HCT116 (cell line): ENCODE measurements at regions not wholly inside any gene's neighbourhood (a gene's known extent, or its start where the extent isn't known, plus 50 kb on each side); places are given as distances from the start of the nearest gene placed in this dataset.

Source experiments
- ATAC-seq: fragments of 200-7000 bp; cut with Tn5 transposase; 2 replicates; pipeline ENCODE4 v1.9.1; 2020; ENCODE audit warnings: mild to moderate bottlenecking, moderate library complexity
- BruUV-seq: library from RNA; stranded (reverse); fragments of 400-500 nt; replicated peaks from 2 replicates; lab custom pipeline; 2021; lab: Mats Ljungman, UMichigan
- CTCF ChIA-PET: fragments of 300-600 bp; sonication (Branson Sonifier 250); formaldehyde crosslinking; loops from one replicate; lab custom pipeline; 2021; ENCODE audit warnings: antibody characterized with exemption; lab: Charles Lee
- POLR2A ChIA-PET: fragments of 300-600, 350-600 bp; sonication (Branson Sonifier 250); formaldehyde crosslinking; loops from one replicate; lab custom pipeline; 2021; ENCODE audit warnings: antibody characterized with exemption; lab: Charles Lee
- RAD21 ChIA-PET, 2 experiments: fragments of 300-600 bp; sonication (Branson Sonifier 250); formaldehyde crosslinking; loops; one replicate each; lab custom pipeline; 2023; ENCODE audit warnings: low total read pairs in 2 of 2; ENCODE audit not compliant: uncharacterized antibody in 2 of 2, unreplicated experiment in 2 of 2, low non-redundant PET in 1 of 2; lab: Charles Lee
- DNase-seq: peaks from one replicate; pipeline ENCODE4 v3.0.0-alpha.2; 2010; ENCODE audit warnings: low read depth, low spot score
- H2AFZ ChIP-seq: fragments of 200-600 bp; shearing (Covaris generic), sonication (generic); 2 replicates; pipeline ENCODE4 v1.6.1; 2017; ENCODE audit warnings: low read depth, mixed run types, mixed read lengths, antibody characterized with exemption, low read length; ENCODE audit not compliant: poor library complexity, severe bottlenecking
- H3K27ac ChIP-seq: 2 replicates; pipeline ENCODE4 v1.5.1; 2012; ENCODE audit warnings: low read depth, low read length
- H3K27me3 ChIP-seq: fragments of 200-600 bp; sonication (generic); 2 replicates; pipeline ENCODE4 v1.6.1; 2016; ENCODE audit warnings: mixed run types, low read length, mixed read lengths; ENCODE audit not compliant: insufficient read depth
- H3K36me3 ChIP-seq, 2 experiments: fragments of 200-500 bp in 1 of 2; fragments of 200-600 bp in 1 of 2; sonication (Bioruptor generic) in 1 of 2; sonication (generic) in 1 of 2; 2 replicates each; pipeline versions ENCODE4 v1.5.1 to v1.6.1; 2014 to 2016; ENCODE audit warnings: low read length in 2 of 2, inconsistent platforms in 1 of 2, mixed read lengths in 1 of 2, mixed run types in 1 of 2; ENCODE audit not compliant: insufficient read depth in 2 of 2, control insufficient read depth in 1 of 2
- H3K4me1 ChIP-seq, 2 experiments: fragments of 200-600 bp in 1 of 2; sonication (generic) in 1 of 2; 2 replicates each; pipeline versions ENCODE4 v1.5.1 to v1.6.1; 2012 to 2017; ENCODE audit warnings: low read length in 2 of 2, inconsistent platforms in 1 of 2, mild to moderate bottlenecking in 1 of 2, mixed read lengths in 1 of 2, mixed run types in 1 of 2, moderate library complexity in 1 of 2; ENCODE audit not compliant: insufficient read depth in 2 of 2, control insufficient read depth in 1 of 2
- H3K4me2 ChIP-seq: fragments of 200-600 bp; sonication (generic); 2 replicates; pipeline ENCODE4 v1.6.1; 2017; ENCODE audit warnings: mixed run types, low read length, mixed read lengths
- H3K4me3 ChIP-seq, 2 experiments: fragments of 200-600 bp in 1 of 2; sonication (generic) in 1 of 2; replicated peaks in 1 of 2; 2 replicates each; pipeline ENCODE4 v1.5.1; 2011 to 2016; ENCODE audit warnings: low read length in 2 of 2, control low read depth in 1 of 2, low read depth in 1 of 2, mild to moderate bottlenecking in 1 of 2, mixed read lengths in 1 of 2, mixed run types in 1 of 2
- H3K79me2 ChIP-seq: fragments of 200-600 bp; sonication (generic); 2 replicates; pipeline ENCODE4 v1.6.1; 2017; ENCODE audit warnings: mild to moderate bottlenecking, mixed run types, low read length, moderate library complexity, mixed read lengths; ENCODE audit not compliant: insufficient read depth
- H3K9ac ChIP-seq: fragments of 200-600 bp; sonication (generic); 2 replicates; pipeline ENCODE4 v1.6.1; 2016; ENCODE audit warnings: low read length, mixed read lengths
- H3K9me2 ChIP-seq: fragments of 200-600 bp; sonication (generic), shearing (Covaris generic); 2 replicates; pipeline ENCODE4 v1.6.1; 2017; ENCODE audit warnings: mixed run types, mild to moderate bottlenecking, moderate library complexity; ENCODE audit not compliant: insufficient read depth
- H3K9me3 ChIP-seq, 2 experiments: fragments of 200-500 bp in 1 of 2; fragments of 200-600 bp in 1 of 2; sonication (Bioruptor generic) in 1 of 2; sonication (generic) in 1 of 2; 2 replicates each; pipeline ENCODE4 v1.6.1; 2014 to 2017; ENCODE audit warnings: low read length in 2 of 2, mixed read lengths in 2 of 2, inconsistent platforms in 1 of 2, low read depth in 1 of 2, mild to moderate bottlenecking in 1 of 2, mixed run types in 1 of 2, moderate library complexity in 1 of 2; ENCODE audit not compliant: control insufficient read depth in 1 of 2, insufficient read depth in 1 of 2
- H4K20me1 ChIP-seq: fragments of 200-600 bp; sonication (generic), shearing (Covaris generic); 2 replicates; pipeline ENCODE4 v1.6.1; 2017; ENCODE audit warnings: mixed run types, mild to moderate bottlenecking, moderate library complexity; ENCODE audit not compliant: insufficient read depth
- ATF3 ChIP-seq: IDR thresholded peaks from 2 replicates; pipeline ENCODE4 v1.6.1; 2012
- CBX3 ChIP-seq: IDR thresholded peaks from 2 replicates; pipeline ENCODE4 v1.6.1; 2012; ENCODE audit warnings: low read depth
- CEBPB ChIP-seq: IDR thresholded peaks from 2 replicates; pipeline ENCODE4 v1.6.1; 2012; ENCODE audit warnings: low read depth
- CTCF ChIP-seq, 3 experiments: fragments of 200-600 bp in 1 of 3; sonication (generic) in 1 of 3; IDR thresholded peaks in 2 of 3; conservative IDR thresholded peaks in 1 of 3; 2 replicates each; pipeline ENCODE4 v1.5.1; 2012 to 2017; ENCODE audit warnings: low read depth in 2 of 3, low read length in 2 of 3, antibody characterized with exemption in 1 of 3, borderline replicate concordance in 1 of 3, control low read depth in 1 of 3, mild to moderate bottlenecking in 1 of 3, mixed read lengths in 1 of 3, mixed run types in 1 of 3, moderate library complexity in 1 of 3; ENCODE audit not compliant: insufficient read depth in 1 of 3
- EGR1 ChIP-seq: IDR thresholded peaks from 2 replicates; pipeline ENCODE4 v1.6.1; 2012; ENCODE audit warnings: low read depth
- EZH2 ChIP-seq: fragments of 200-600 bp; sonication (generic); IDR thresholded peaks from 2 replicates; pipeline ENCODE4 v1.6.1; 2017; ENCODE audit warnings: antibody characterized with exemption, mixed run types
- EZH2phosphoT487 ChIP-seq: fragments of 200-600 bp; IDR thresholded peaks from 2 replicates; pipeline ENCODE4 v1.6.1; 2018; ENCODE audit warnings: antibody characterized with exemption, borderline replicate concordance
- FOSL1 ChIP-seq: IDR thresholded peaks from 2 replicates; pipeline ENCODE4 v1.6.1; 2012; ENCODE audit warnings: low read depth
- MAX ChIP-seq: IDR thresholded peaks from 2 replicates; pipeline ENCODE4 v1.6.1; 2012
- RAD21 ChIP-seq: IDR thresholded peaks from 2 replicates; pipeline ENCODE4 v1.6.1; 2012; ENCODE audit warnings: low read depth, mild to moderate bottlenecking
- SIN3A ChIP-seq: IDR thresholded peaks from 2 replicates; pipeline ENCODE4 v1.6.1; 2012; ENCODE audit warnings: low read depth
- SP1 ChIP-seq: IDR thresholded peaks from 2 replicates; pipeline ENCODE4 v1.6.1; 2012; ENCODE audit warnings: low read depth
- TCF7L2 ChIP-seq: IDR thresholded peaks from 2 replicates; pipeline ENCODE4 v1.7.0; 2011; ENCODE audit warnings: borderline replicate concordance, inconsistent platforms; ENCODE audit not compliant: insufficient read depth, insufficient read length; ENCODE audit errors: extremely low read depth
- YY1 ChIP-seq: IDR thresholded peaks from 2 replicates; pipeline ENCODE4 v1.6.1; 2011; ENCODE audit warnings: low read length, low read depth, moderate library complexity, mild to moderate bottlenecking; ENCODE audit not compliant: insufficient replicate concordance; ENCODE audit errors: extremely low read depth
- ZFX ChIP-seq: fragments of 450-650 bp; IDR thresholded peaks from 2 replicates; pipeline ENCODE4 v1.6.1; 2017
- intact Hi-C: fragments of 100-400 bp; cut with micrococcal nuclease; formaldehyde crosslinking; loops from 2 replicates; pipeline ENCODE4 v1.10.0; 2022

- intact Hi-C loops: no loop called here
- no peaks in the 10 kb centered on the region for H3K9me2 ChIP-seq
- DNase-seq (no peak), ATAC-seq (no peak)
- TF ChIP-seq CEBPB (no peak), EZH2 (no peak)
- no TSS peak for BruUV-seq
- H4K20me1 ChIP-seq: no peaks in the 10 kb centered on the region
- H3K79me2 ChIP-seq: no peaks in the 10 kb centered on the region
- RAD21 ChIA-PET: no interaction called here
- H3K36me3 ChIP-seq: no peaks in the 10 kb centered on the region
- no peak overlapping the region for H3K9ac ChIP-seq
- H3K27ac ChIP-seq: no peak overlapping the region
- CTCF ChIA-PET: no interaction called here
- POLR2A ChIA-PET: no interaction called here
- H3K4me2 ChIP-seq: no peak overlapping the region
- peaks cover 0 to 6% of the 10 kb centered on the region in 2 experiments; a peak in 2 of 4 replicates for H3K4me1 ChIP-seq
- no peak overlapping the region for H2AFZ ChIP-seq
- no peaks in the 10 kb centered on the region for H3K27me3 ChIP-seq
- no peak overlapping the region for H3K4me3 ChIP-seq
- H3K9me3 ChIP-seq: no peaks in the 10 kb centered on the region
Measured at GRCh38 chr5:128772356-128772755, 192.9 kb upstream of the SLC27A6 start.

GRCh38 chr5:128773378-128773777 lies 191.9 kb upstream of the SLC27A6 start:
- Histone ChIP-seq H3K9me2 (no peaks in the 10 kb centered on the region), H3K79me2 (no peaks in the 10 kb centered on the region), H4K20me1 (no peaks in the 10 kb centered on the region), H3K9ac (no peak overlapping the region), H3K36me3 (no peaks in the 10 kb centered on the region), H3K4me2 (no peak overlapping the region), H3K27ac (no peak overlapping the region), H3K4me1 (peaks cover 0 to 11% of the 10 kb centered on the region in 2 experiments; a peak in 2 of 4 replicates), H3K9me3 (no peaks in the 10 kb centered on the region), H2AFZ (no peak overlapping the region), H3K27me3 (no peaks in the 10 kb centered on the region), H3K4me3 (no peak overlapping the region)
- ATAC-seq: no peak
- BruUV-seq: no TSS peak
- POLR2A ChIA-PET: no interaction called here
- CTCF ChIA-PET: no interaction called here
- TF ChIP-seq TCF7L2 (no peak), CTCF (IDR thresholded peaks at IDR 0.05 in 2 of 3, conservative IDR thresholded peaks at IDR 0.05 in 1 of 3; ENCODE audit: borderline replicate concordance in 1 of 3, insufficient read depth in 1 of 3, low read depth in 2 of 3, low read length in 2 of 3) (no peak), CEBPB (no peak), ZFX (no peak), EZH2phosphoT487 (no peak), SIN3A (no peak), ATF3 (no peak), MAX (no peak), YY1 (no peak), SP1 (no peak), RAD21 (no peak), FOSL1 (no peak), CBX3 (no peak), EGR1 (no peak)
- intact Hi-C loops: no loop called here
- no peak for DNase-seq
- RAD21 ChIA-PET: no interaction called here
